Activated CD8-positive, alpha-beta T cell treated with anti-CD3 and anti-CD28 coated beads for 36 hours (primary cell): ENCODE measurements at regions not wholly inside any gene's neighbourhood (a gene's known extent, or its start where the extent isn't known, plus 50 kb on each side); places are given as distances from the start of the nearest gene placed in this dataset.

Source experiments
- ATAC-seq: fragments of 200-7000 bp; cut with Tn5 transposase; one replicate; pipeline ENCODE4 v1.10.0; 2021; ENCODE audit warnings: mild to moderate bottlenecking, moderate library complexity
- CTCF ChIA-PET: fragments of 350-600 bp; sonication (Branson Sonifier 250); formaldehyde crosslinking; loops from one replicate; lab custom pipeline; 2021; ENCODE audit warnings: antibody characterized with exemption; lab: Charles Lee
- POLR2A ChIA-PET: fragments of 350-600 bp; sonication (Branson Sonifier 250); formaldehyde crosslinking; loops from one replicate; lab custom pipeline; 2021; ENCODE audit warnings: antibody characterized with exemption; lab: Charles Lee
- DNase-seq: peaks from one replicate; pipeline ENCODE4 v3.0.0-alpha.2; 2020
- H3K27ac Mint-ChIP-seq: one replicate; pipeline ENCODE4 v1.8.0; 2021; ENCODE audit warnings: mild to moderate bottlenecking, mixed read lengths
- H3K27me3 Mint-ChIP-seq: one replicate; pipeline ENCODE4 v1.8.0; 2021; ENCODE audit warnings: mixed read lengths
- H3K36me3 Mint-ChIP-seq: one replicate; pipeline ENCODE4 v1.8.0; 2021; ENCODE audit warnings: low read depth, mixed read lengths
- H3K4me1 Mint-ChIP-seq: one replicate; pipeline ENCODE4 v1.8.0; 2021; ENCODE audit warnings: low read depth, mixed read lengths
- H3K4me3 Mint-ChIP-seq: one replicate; pipeline ENCODE4 v1.8.0; 2021; ENCODE audit warnings: mild to moderate bottlenecking, moderate library complexity, mixed read lengths
- H3K9me3 Mint-ChIP-seq: one replicate; pipeline ENCODE4 v1.8.0; 2021; ENCODE audit warnings: mixed read lengths
- intact Hi-C: fragments of 100-400 bp; cut with micrococcal nuclease; formaldehyde crosslinking; loops from one replicate; pipeline ENCODE4 v1.10.0; 2022
- TF ChIP-seq, protein P1 (sequence below): fragments of 200-600 bp; IDR thresholded peaks from one replicate; pipeline ENCODE4 v1.8.0; 2022; ENCODE audit warnings: antibody characterized with exemption, mild to moderate bottlenecking

DNA sequence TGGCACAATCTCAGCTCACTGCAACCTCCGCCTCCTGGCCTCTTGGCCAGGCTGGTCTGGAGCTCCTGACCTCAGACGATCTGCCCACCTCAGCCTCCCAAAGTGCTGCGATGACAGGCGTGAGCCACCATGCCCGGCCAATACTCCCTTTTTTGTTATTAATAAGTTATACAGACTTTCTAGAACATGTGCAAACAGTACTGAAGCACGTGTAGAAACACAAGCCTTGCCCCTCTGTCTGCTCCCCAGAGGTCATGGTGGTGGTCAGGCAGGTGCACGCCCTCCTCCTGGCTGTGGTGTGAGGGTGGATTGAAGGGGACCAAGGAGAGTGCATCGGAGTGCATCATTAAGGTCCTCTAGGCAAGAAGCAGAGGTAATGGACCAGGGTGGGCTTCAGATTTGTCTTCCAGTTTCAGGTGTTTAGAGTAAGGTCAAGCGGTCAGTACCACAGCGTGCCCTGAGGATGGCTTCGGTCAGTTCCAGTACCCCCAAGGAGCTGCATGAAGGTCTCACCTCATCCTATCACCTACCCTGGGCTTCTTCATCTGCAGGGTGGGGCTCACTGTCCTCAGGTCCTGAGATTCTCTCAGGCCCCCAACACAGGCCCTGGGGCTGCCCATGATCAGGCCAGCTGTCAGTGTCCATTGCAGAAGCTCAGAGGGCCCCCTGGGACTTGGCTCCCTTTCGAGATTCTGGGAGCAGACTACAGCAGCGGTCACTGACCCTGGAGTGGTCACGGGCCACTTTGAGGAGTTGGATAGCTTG lies 124.3 kb downstream of the GLI2 start:
- CTCF ChIA-PET = interaction anchor here (2.0 kb wide), 1 partner anchor 212 kb away, joined by 5 read pairs; no protein-coding TSS in a partner anchor
- POLR2A ChIA-PET = no interaction called here
- H3K27me3 Mint-ChIP-seq = no peaks in the 10 kb centered on the region

DNA sequence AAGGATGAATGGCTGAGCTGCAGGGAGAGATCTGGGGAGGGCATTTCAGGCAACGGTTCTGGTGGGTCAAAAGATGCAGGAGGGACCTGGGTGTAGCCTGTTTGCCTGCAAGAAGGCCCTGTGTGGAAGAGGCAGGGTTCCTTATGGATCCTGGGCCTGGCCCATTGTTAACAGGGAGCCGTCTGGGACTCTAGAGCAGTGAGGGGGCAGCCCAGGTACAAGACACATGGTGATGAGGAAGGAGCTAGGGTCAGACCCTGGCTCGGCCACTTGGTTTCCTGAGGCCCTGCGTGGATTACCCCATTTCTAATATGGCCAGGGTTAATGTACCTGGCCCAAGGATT lies 124.9 kb downstream of the GLI2 start:
- Mint-ChIP-seq H3K27me3 (no peaks in the 10 kb centered on the region), H3K4me1 (no peaks in the 10 kb centered on the region), H3K9me3 (no peaks in the 10 kb centered on the region), H3K4me3 (no peak overlapping the region), H3K27ac (no peak overlapping the region), H3K36me3 (no peaks in the 10 kb centered on the region)
- POLR2A ChIA-PET = no interaction called here
- no peak for DNase-seq
- intact Hi-C loops = no loop called here
- TF ChIP-seq, protein P1, sequence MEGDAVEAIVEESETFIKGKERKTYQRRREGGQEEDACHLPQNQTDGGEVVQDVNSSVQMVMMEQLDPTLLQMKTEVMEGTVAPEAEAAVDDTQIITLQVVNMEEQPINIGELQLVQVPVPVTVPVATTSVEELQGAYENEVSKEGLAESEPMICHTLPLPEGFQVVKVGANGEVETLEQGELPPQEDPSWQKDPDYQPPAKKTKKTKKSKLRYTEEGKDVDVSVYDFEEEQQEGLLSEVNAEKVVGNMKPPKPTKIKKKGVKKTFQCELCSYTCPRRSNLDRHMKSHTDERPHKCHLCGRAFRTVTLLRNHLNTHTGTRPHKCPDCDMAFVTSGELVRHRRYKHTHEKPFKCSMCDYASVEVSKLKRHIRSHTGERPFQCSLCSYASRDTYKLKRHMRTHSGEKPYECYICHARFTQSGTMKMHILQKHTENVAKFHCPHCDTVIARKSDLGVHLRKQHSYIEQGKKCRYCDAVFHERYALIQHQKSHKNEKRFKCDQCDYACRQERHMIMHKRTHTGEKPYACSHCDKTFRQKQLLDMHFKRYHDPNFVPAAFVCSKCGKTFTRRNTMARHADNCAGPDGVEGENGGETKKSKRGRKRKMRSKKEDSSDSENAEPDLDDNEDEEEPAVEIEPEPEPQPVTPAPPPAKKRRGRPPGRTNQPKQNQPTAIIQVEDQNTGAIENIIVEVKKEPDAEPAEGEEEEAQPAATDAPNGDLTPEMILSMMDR = no peak
- CTCF ChIA-PET = no interaction called here
- ATAC-seq = no peak

More for the DNA sequence above, 124.3 kb downstream of the GLI2 start:
- H3K4me3 Mint-ChIP-seq = no peak overlapping the region
- no peaks in the 10 kb centered on the region for H3K4me1 Mint-ChIP-seq
- H3K36me3 Mint-ChIP-seq = no peaks in the 10 kb centered on the region
- H3K27ac Mint-ChIP-seq = no peak overlapping the region
- H3K9me3 Mint-ChIP-seq = no peaks in the 10 kb centered on the region
- intact Hi-C loops = no loop called here
- DNase-seq (no peak), ATAC-seq (no peak)
- TF ChIP-seq, protein P1 = no peak

DNA sequence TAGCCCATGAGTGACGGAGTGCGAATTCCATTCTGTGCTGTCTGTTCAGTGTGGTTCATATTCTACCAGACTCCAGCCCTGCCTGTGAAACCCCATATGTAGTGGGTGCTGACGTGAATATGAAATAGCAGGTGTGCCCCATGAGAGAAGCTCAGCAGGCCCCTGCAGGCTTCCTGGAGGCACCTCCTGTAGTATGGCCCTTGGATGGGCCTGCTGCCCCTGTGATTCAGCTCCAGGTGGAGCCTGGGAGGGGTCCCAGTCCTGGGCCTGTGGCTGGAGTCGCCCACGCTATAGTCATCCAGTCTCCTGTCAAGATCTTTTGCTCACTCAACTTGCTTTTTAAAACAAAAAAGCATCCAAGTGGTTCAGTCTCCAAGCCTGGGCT lies 125.5 kb downstream of the GLI2 start:
- DNase-seq = no peak
- TF ChIP-seq, protein P1 = no peak
- no peak for ATAC-seq
- no peaks in the 10 kb centered on the region for H3K36me3 Mint-ChIP-seq
- intact Hi-C loops = no loop called here
- no peak overlapping the region for H3K27ac Mint-ChIP-seq
- H3K27me3 Mint-ChIP-seq = peaks cover 1% of the 10 kb centered on the region
- CTCF ChIA-PET = no interaction called here
- POLR2A ChIA-PET = no interaction called here
- no peaks in the 10 kb centered on the region for H3K4me1 Mint-ChIP-seq
- no peak overlapping the region for H3K4me3 Mint-ChIP-seq
- H3K9me3 Mint-ChIP-seq = no peaks in the 10 kb centered on the region

DNA sequence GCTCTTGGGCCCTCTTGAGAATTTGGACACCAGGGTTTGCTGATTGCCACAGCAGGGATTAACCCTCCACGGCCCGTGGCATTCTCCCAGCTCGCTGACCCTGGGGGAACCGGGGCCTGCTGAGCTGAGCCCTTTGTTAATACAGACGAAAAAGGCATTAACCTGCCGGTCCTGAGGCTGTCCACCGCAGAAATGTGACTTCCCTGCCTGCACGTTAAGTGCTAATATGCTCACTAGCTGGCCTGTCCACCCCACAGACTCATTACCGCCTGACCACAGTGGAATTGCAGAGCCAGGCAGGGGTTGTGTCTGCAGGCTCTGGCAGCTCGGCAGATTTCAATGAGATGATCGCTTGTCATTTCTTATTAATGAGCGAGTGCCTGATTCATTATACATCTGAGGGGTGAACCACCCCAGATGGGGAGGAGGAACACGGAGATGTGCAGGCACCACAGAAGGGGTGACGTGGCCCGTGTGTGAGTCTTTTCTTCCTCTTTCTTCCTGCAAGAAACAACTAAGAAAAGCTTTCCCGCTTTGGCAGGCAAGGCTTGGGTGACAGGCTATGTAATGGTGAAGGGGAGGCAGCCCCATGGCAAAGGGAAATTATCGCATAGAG lies 126.0 kb downstream of the GLI2 start:
- Mint-ChIP-seq H3K36me3 (no peaks in the 10 kb centered on the region), H3K27me3 (peaks cover 4% of the 10 kb centered on the region), H3K4me3 (no peak overlapping the region), H3K27ac (no peak overlapping the region), H3K9me3 (no peaks in the 10 kb centered on the region), H3K4me1 (no peaks in the 10 kb centered on the region)
- intact Hi-C loops = no loop called here
- ATAC-seq = no peak
- CTCF ChIA-PET = no interaction called here
- DNase-seq = no peak
- TF ChIP-seq, protein P1 = no peak
- POLR2A ChIA-PET = no interaction called here
